ENCODE measurements at regions not wholly inside any gene's neighbourhood (a gene's known extent, or its start where the extent isn't known, plus 50 kb on each side); places are given as distances from the start of the nearest gene placed in this dataset.

GRCh38 chr12:29033519-29033918 lies 115.6 kb upstream of the FAR2 start:
- no peak for DNase-seq (ENCODE audit: low spot score)

DNA sequence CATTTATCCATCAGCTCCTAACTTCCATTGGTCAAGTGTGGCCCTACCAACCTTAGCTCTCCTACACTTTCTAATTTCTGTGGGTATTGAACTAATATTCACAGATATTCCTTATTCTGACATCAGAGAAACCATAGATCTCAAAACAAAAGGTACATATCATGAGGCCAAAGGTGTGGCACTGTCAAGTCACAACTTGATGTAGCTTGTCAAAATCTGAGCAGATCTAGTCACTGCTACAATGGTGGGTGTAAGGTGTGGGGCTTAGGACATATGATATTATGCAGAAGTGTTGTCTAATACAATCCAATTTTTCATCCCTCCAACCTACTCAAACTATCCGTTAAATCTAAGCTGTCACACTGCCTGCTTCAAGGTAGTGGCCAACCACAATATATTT lies 114.0 kb upstream of the FAR2 start:
- DNase-seq (ENCODE audit: low spot score): no peak

GRCh38 chr12:29039013-29039412 lies 110.1 kb upstream of the FAR2 start:
- no peak for DNase-seq (ENCODE audit: low spot score)

DNA sequence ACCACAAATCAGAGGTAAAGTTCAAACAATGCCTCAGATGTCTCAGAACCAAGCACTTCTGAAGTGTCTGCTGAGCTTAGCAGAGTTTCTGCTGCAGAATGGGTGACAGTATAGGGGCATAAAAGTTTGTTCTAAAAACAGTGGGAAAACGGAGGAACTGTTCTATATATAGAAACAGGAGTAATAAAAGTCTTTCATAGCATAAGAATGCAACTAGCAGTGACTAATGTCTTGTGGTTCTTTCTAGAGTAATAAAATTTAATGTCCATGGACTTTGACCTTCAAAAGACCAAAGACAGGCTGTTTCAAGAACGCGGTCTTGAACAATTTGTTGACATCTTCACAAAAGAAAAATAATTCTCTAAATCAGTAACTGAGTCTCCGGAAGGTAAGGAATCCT lies 107.5 kb upstream of the FAR2 start:
- DNase-seq (ENCODE audit: low spot score): peak; percentile 93

GRCh38 chr12:29043069-29043468 lies 106.0 kb upstream of the FAR2 start:
- DNase-seq (ENCODE audit: low spot score): no peak

GRCh38 chr12:29044799-29045198 lies 104.3 kb upstream of the FAR2 start:
- DNase-seq (ENCODE audit: low spot score): no peak

DNA sequence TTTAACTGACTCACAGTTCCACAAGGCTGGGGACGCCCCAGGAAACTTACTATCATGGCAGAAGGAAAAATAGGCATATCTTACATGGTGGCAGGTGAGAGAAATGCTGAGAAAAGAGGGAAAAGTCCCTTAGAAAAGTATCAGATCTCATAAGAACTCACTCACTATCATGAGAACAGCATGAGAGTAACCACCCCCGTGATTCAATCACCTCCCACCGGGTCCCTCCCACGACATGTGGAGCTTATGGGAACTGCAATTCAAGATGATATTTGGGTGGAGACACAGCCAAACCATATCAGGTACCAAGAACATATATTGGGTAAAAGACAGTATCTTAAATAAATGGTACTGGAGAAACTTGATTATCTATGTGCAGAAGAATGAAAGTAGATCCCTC lies 100.3 kb upstream of the FAR2 start:
- no peak for DNase-seq (ENCODE audit: low spot score)

GRCh38 chr12:29050503-29050902 lies 98.6 kb upstream of the FAR2 start:
- DNase-seq (ENCODE audit: low spot score): no peak

DNA sequence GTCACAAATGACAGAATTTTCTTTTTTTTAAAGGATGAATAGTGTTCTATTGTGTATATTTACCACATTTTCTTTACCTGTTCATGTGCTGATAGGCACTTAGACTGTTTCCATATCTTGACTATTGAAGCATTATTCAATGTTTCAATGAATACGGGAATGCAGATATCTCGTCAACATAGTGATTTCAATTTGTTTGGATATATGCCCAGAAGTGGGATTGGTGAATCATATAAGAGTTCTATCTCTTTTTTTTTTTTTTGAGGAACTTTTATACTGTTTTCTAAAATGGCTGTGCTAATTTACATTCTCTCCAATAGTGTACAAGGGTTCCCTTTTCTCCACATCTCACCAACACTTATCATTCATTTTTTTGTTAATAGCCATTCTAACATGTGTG lies 97.9 kb upstream of the FAR2 start:
- no peak for DNase-seq (ENCODE audit: low spot score)

GRCh38 chr12:29053567-29053966 lies 95.5 kb upstream of the FAR2 start:
- DNase-seq (ENCODE audit: low spot score): no peak

DNA sequence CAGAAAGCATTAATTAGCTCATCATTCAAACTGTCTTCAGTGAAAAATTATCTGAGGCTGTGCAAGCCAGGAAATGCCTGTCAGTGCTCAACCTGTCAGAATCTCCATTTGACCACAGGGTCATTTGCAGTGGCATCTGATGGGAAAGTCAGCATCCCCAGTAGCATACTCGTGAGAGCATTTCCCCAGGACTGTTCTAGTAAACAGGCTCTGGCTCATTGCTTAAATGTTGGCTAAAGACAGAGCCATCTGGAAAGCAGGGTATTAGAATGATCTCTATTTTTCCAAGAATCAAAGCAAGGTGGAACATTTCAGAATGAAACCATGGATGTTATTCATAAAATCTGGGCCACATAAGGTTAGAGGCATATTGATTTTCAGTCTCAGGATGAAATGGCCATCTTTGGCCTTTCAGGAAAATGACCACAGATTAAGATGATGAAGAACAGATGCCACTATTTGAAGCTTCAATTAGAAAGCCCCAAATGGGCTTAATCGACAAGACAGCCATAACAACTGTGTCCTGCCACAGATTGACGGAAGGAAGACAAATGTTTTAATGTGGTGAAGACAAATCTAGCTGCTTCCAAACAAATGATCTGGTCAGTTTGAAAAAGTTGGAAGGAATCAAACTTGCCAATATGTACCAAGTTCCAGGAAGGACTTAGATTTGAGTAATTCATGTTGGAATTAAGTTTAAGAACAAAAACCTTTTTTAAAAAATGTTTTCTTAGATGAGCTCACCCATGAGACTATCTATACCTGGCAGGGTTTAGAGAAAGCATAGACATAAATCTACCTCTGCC lies 94.0 kb upstream of the FAR2 start:
- no peak for DNase-seq (ENCODE audit: low spot score)

GRCh38 chr12:29066011-29066588 lies 83.0 kb upstream of the FAR2 start:
- peak; percentile 18 for DNase-seq (ENCODE audit: low spot score)

DNA sequence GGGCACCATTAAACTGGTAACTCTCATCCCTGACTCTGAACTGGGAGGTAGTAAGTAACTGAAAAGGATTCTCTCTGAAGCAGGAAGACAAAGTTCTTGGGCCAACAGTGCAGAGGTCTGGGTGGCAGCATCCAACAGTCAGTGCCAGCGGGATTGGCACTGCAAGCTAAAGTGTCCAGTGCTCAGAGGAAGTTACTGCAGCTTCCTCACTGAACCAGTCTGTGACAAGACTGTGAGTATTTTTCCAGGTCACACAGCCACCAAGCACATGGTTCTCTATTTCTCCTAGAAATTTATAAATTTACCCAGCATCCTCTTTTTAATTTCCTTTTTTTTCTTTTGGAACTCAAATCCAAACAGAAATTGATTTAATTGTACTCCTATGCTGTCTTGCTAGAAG lies 81.6 kb upstream of the FAR2 start:
- no peak for DNase-seq (ENCODE audit: low spot score)

- DNase-seq (ENCODE audit: low spot score): no peak
Observed at GRCh38 chr12:29070309-29070708, 78.8 kb upstream of the FAR2 start.

GRCh38 chr12:29071099-29071498 lies 78.0 kb upstream of the FAR2 start:
- no peak for DNase-seq (ENCODE audit: low spot score)

GRCh38 chr12:29072631-29073030 lies 76.4 kb upstream of the FAR2 start:
- no peak for DNase-seq (ENCODE audit: low spot score)

DNA sequence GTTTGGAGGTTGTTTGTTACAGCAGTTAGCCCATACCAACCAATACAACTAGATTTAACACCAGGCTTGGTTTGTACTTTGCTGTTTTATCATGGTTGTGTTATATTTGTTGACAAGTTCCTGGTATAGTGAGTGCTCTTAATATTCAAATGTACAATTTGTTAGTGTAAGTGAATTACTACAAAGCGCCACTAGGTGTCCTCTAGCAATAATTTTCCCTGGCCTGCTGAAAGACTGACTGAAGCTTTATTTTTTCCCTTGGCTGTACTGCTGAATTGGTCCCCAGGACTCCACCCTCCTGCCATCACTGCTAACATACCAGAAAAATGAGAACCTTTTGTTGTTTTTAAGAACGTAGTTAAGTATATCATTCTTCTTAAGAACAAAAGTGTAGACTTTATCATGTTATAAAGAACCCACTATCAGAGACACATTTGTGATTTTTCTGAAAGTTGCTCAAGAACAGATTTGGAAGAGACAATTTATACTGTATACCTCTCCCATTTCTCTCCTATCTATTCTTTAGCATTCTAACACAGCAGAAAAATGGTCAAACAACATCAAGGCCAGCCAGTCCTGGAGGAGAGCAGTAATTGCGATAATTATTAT lies 75.3 kb upstream of the FAR2 start:
- peak; percentile 82 for DNase-seq (ENCODE audit: low spot score)

- no peak for DNase-seq (ENCODE audit: low spot score)
Observed at GRCh38 chr12:29081101-29081500, 68.0 kb upstream of the FAR2 start.

DNA sequence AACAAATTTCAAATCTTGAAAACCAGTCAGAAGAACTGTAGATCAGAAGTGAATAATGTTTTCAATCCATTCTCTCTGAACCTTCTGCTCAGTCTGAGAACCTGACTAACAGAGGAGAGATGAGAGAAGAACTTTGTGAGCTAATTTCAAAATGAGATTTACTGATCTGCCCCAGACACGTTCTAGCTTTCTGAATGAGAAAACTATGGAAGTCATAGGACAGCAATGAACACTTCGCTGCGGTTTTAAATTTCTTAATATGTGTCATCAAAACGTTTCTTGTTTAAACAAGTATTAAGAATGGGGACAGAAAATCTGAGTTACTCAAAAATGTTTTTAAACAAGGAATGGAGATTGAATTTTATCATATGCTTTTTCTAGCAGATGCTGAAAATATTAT lies 66.6 kb upstream of the FAR2 start:
- DNase-seq (ENCODE audit: low spot score): no peak

GRCh38 chr12:29086325-29087271 lies 62.5 kb upstream of the FAR2 start:
- DNase-seq (ENCODE audit: low spot score): no peak

GRCh38 chr12:29088611-29089219 lies 60.4 kb upstream of the FAR2 start:
- peak; percentile 51 for DNase-seq (ENCODE audit: low spot score)

Data from HT-29 (cell line).